Upper lobe of left lung (tissue), 4 donors: ENCODE measurements at regions not wholly inside any gene's neighbourhood (a gene's known extent, or its start where the extent isn't known, plus 50 kb on each side); places are given as distances from the start of the nearest gene placed in this dataset.

ENCODE experiments used
- EP300 ChIP-seq, 4 donors: sonication (generic); formaldehyde crosslinking; IDR thresholded peaks; one replicate each; pipeline ENCODE4 v1.5.1; 2017; ENCODE audit warnings: antibody characterized with exemption in 4 of 4, control low read depth in 2 of 4
- POLR2A ChIP-seq, 4 donors: fragments of 450-650 bp; IDR thresholded peaks; one replicate each; pipeline ENCODE4 v1.5.1; 2016 to 2017; ENCODE audit warnings: antibody characterized with exemption in 4 of 4, mild to moderate bottlenecking in 2 of 4
- POLR2AphosphoS5 ChIP-seq, 2 donors: sonication (generic); formaldehyde crosslinking; IDR thresholded peaks; one replicate each; pipeline ENCODE4 v1.5.1; 2017; ENCODE audit warnings: antibody characterized with exemption in 2 of 2
- TF ChIP-seq, protein P1 (sequence below), 6 experiments: fragments of 450-650 bp in 4 of 6; fragments of 200-600 bp in 2 of 6; sonication (generic) in 2 of 6; IDR thresholded peaks; one replicate each; pipeline ENCODE4 v1.5.1; 2016 to 2019; ENCODE audit warnings: antibody characterized with exemption in 6 of 6

DNA sequence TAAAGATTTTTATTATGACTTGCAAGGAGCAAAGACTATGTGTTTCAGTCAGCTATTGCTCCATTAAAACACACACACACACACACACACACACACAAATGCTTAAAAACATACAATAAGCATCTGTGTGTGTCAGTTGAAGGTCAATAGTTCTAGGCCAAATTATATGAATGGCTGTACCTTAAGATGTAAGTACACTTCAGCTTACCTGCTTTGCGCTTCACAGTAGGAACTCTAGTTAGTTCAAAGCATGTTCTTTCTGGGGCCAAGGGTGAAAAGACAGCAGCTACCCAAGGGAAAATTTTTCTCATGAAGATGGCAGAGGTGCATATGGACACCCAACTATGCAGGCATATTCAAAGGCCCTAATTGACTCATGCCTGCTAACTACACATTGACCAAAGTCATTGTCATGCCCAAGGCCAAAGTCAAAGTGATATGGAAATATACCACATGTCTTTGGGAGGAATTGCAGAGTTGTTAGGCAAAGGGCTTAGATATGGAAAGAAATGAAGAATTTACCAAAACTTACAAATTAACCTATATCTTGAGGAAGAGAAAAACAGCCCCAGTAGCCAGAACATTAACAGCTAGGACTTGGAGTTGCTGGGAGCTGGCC, 61.9 kb upstream of the BTN3A2 start:
- TF ChIP-seq, protein P1, sequence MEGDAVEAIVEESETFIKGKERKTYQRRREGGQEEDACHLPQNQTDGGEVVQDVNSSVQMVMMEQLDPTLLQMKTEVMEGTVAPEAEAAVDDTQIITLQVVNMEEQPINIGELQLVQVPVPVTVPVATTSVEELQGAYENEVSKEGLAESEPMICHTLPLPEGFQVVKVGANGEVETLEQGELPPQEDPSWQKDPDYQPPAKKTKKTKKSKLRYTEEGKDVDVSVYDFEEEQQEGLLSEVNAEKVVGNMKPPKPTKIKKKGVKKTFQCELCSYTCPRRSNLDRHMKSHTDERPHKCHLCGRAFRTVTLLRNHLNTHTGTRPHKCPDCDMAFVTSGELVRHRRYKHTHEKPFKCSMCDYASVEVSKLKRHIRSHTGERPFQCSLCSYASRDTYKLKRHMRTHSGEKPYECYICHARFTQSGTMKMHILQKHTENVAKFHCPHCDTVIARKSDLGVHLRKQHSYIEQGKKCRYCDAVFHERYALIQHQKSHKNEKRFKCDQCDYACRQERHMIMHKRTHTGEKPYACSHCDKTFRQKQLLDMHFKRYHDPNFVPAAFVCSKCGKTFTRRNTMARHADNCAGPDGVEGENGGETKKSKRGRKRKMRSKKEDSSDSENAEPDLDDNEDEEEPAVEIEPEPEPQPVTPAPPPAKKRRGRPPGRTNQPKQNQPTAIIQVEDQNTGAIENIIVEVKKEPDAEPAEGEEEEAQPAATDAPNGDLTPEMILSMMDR (IDR thresholded peaks at IDR 0.05) = no peak
- no peak for TF ChIP-seq EP300 (IDR thresholded peaks at IDR 0.05)
- TF ChIP-seq POLR2A (IDR thresholded peaks at IDR 0.05) = no peak
- no peak for TF ChIP-seq POLR2AphosphoS5 (IDR thresholded peaks at IDR 0.05)
